ENCODE measurements at regions not wholly inside any gene's neighbourhood (a gene's known extent, or its start where the extent isn't known, plus 50 kb on each side); places are given as distances from the start of the nearest gene placed in this dataset.
"Not testable (repeated sequence)": the region's sequence is repeated elsewhere in the genome, so short reads cannot be mapped to it uniquely, and the experiment has no call there.

- not testable (repeated sequence) for TF ChIP-seq CTCF (conservative IDR thresholded peaks at IDR 0.05; ENCODE audit: low read depth, low read length); RFX5 (IDR thresholded peaks at IDR 0.05; ENCODE audit: low read depth, low read length); SMC3 (IDR thresholded peaks at IDR 0.05; ENCODE audit: low read depth, low read length); POLR2A (IDR thresholded peaks at IDR 0.05; ENCODE audit: low read depth, low read length); RAD21 (IDR thresholded peaks at IDR 0.05; ENCODE audit: low read length); CHD1 (IDR thresholded peaks at IDR 0.05; ENCODE audit: low read depth, low read length); CEBPB (IDR thresholded peaks at IDR 0.05; ENCODE audit: low read depth, low read length); ELK1 (IDR thresholded peaks at IDR 0.05; ENCODE audit: borderline replicate concordance, low read depth, low read length)
Measured at GRCh38 chr1:148386031-148386398, 97.1 kb downstream of the PPIAL4G start.

Data from IMR-90 (cell line).